HepG2 (cell line): ENCODE measurements at regions not wholly inside any gene's neighbourhood (a gene's known extent, or its start where the extent isn't known, plus 50 kb on each side); places are given as distances from the start of the nearest gene placed in this dataset.

Source experiments
- ATAC-seq: fragments of 200-7000 bp; cut with Tn5 transposase; 3 replicates; pipeline ENCODE4 v1.9.1; 2020; ENCODE audit warnings: mild to moderate bottlenecking, moderate library complexity
- BruUV-seq: library from RNA; stranded (reverse); fragments of 400-500 nt; replicated peaks from 2 replicates; lab custom pipeline; 2021; lab: Mats Ljungman, UMichigan
- CTCF ChIA-PET: fragments of 300-600 bp; formaldehyde crosslinking; extraction: SDS; loops from one replicate; lab custom pipeline; 2021; ENCODE audit warnings: low total read pairs, inconsistent platforms, low intra/inter-chr PET ratio; lab: Yijun Ruan, JAX
- POLR2A ChIA-PET: fragments of 350-600 bp; sonication (Branson Sonifier 250); formaldehyde crosslinking; loops from one replicate; lab custom pipeline; 2020; ENCODE audit warnings: antibody characterized with exemption, inconsistent platforms; lab: Yijun Ruan, JAX
- DNase-seq: peaks from one replicate; pipeline ENCODE4 v3.0.0-alpha.2; 2015; ENCODE audit warnings: low spot score
- FAIRE-seq: peaks from 3 replicates; lab custom pipeline; 2011; peaks lifted over from hg19 to GRCh38; lab: Jason Lieb, UNC
- H2AFZ ChIP-seq: one replicate; pipeline ENCODE4 v1.6.1; 2011; ENCODE audit warnings: low read length, inconsistent platforms
- H3K27ac ChIP-seq: fragments of 300-600 bp; 3 replicates; pipeline ENCODE4 v1.8.0; 2011; ENCODE audit warnings: mixed run types, mild to moderate bottlenecking, mixed read lengths, low read length, inconsistent platforms; ENCODE audit not compliant: insufficient read depth; ENCODE audit errors: extremely low read length
- H3K27me3 ChIP-seq, 2 experiments: fragments of 200-600 bp in 1 of 2; 2 replicates in 1 of 2; 3 replicates in 1 of 2; pipeline versions ENCODE4 v1.6.0 to v1.8.0; 2011; ENCODE audit warnings: low read length in 2 of 2, mild to moderate bottlenecking in 2 of 2, moderate library complexity in 2 of 2, inconsistent platforms in 1 of 2; ENCODE audit not compliant: insufficient read depth in 2 of 2, control insufficient read depth in 1 of 2
- H3K36me3 ChIP-seq, 2 experiments: fragments of 200-600 bp in 1 of 2; replicated peaks in 1 of 2; 2 replicates in 1 of 2; 3 replicates in 1 of 2; pipeline versions ENCODE4 v1.5.1 to v1.8.0; 2011; ENCODE audit warnings: low read length in 2 of 2, inconsistent platforms in 1 of 2; ENCODE audit not compliant: insufficient read depth in 2 of 2, control insufficient read depth in 1 of 2
- H3K4me1 ChIP-seq: 2 replicates; pipeline ENCODE4 v1.5.1; 2012; ENCODE audit warnings: low read length, inconsistent platforms; ENCODE audit not compliant: insufficient read depth
- H3K4me2 ChIP-seq: 2 replicates; pipeline ENCODE4 v1.6.0; 2011; ENCODE audit warnings: low read depth, low read length, inconsistent platforms
- H3K4me3 ChIP-seq, 3 experiments: fragments of 200-600 bp in 1 of 3; sonication (generic), shearing (Covaris generic) in 1 of 3; replicated peaks in 1 of 3; 2 replicates each; pipeline ENCODE4 v1.5.1; 2011 to 2016; ENCODE audit warnings: low read length in 3 of 3, inconsistent platforms in 2 of 3, low read depth in 2 of 3, mild to moderate bottlenecking in 2 of 3, control low read depth in 1 of 3, mixed read lengths in 1 of 3; ENCODE audit not compliant: insufficient read depth in 1 of 3
- H3K79me2 ChIP-seq: one replicate; pipeline ENCODE4 v1.6.1; 2011; ENCODE audit warnings: low read length, inconsistent platforms; ENCODE audit not compliant: insufficient read depth
- H3K9ac ChIP-seq: 2 replicates; pipeline ENCODE4 v1.6.0; 2011; ENCODE audit warnings: mild to moderate bottlenecking, low read depth, low read length, inconsistent platforms; ENCODE audit not compliant: insufficient read depth
- H3K9me3 ChIP-seq: 2 replicates; pipeline ENCODE4 v1.5.1; 2012; ENCODE audit warnings: mild to moderate bottlenecking, low read length
- H4K20me1 ChIP-seq: 2 replicates; pipeline ENCODE4 v1.6.0; 2011; ENCODE audit warnings: inconsistent platforms, mild to moderate bottlenecking, low read length, moderate library complexity; ENCODE audit not compliant: insufficient read depth
- ARNTL ChIP-seq: sonication (generic); formaldehyde crosslinking; IDR thresholded peaks from 2 replicates; pipeline ENCODE4 v1.4.0; 2020; ENCODE audit warnings: mild to moderate bottlenecking, missing genetic modification reagents
- CREBL2 ChIP-seq: sonication (generic); formaldehyde crosslinking; IDR thresholded peaks from 2 replicates; pipeline ENCODE4 v1.8.1; 2023; ENCODE audit warnings: missing genetic modification reagents, mild to moderate bottlenecking, borderline replicate concordance
- KDM1A ChIP-seq: IDR thresholded peaks from 2 replicates; pipeline ENCODE4 v1.6.1; 2016; ENCODE audit warnings: missing compliant biosample characterization
- PRDM15 ChIP-seq: sonication (generic); formaldehyde crosslinking; IDR thresholded peaks from 2 replicates; pipeline ENCODE4 v1.4.0; 2020; ENCODE audit warnings: missing genetic modification reagents
- RARG ChIP-seq: sonication (generic); formaldehyde crosslinking; IDR thresholded peaks from 2 replicates; pipeline ENCODE4 v1.4.0; 2020; ENCODE audit warnings: low read depth, mild to moderate bottlenecking, missing genetic modification reagents
- SMAD3 ChIP-seq: sonication (generic); formaldehyde crosslinking; IDR thresholded peaks from 2 replicates; pipeline ENCODE4 v1.4.0; 2020; ENCODE audit warnings: missing genetic modification reagents
- SRSF9 ChIP-seq: fragments of 200-400 bp; formaldehyde crosslinking; IDR thresholded peaks from 2 replicates; pipeline ENCODE4 v1.6.1; 2018; ENCODE audit warnings: borderline replicate concordance, mild to moderate bottlenecking, low read depth, low read length; ENCODE audit not compliant: insufficient read depth, poor library complexity, severe bottlenecking
- ZNF543 ChIP-seq: sonication (generic); formaldehyde crosslinking; IDR thresholded peaks from 2 replicates; pipeline ENCODE4 v1.4.0; 2020; ENCODE audit warnings: mild to moderate bottlenecking, missing genetic modification reagents
- ZNF550 ChIP-seq: sonication (generic); formaldehyde crosslinking; IDR thresholded peaks from 2 replicates; pipeline ENCODE4 v1.4.0; 2020; ENCODE audit warnings: mild to moderate bottlenecking, missing genetic modification reagents, borderline replicate concordance
- WGBS: methylation state at CpG from one replicate; pipeline ENCODE4 v1.1.6; 2017; ENCODE audit warnings: low lambda C conversion rate; 5-methylcytosine and 5-hydroxymethylcytosine counted together
- in situ Hi-C: cut with HindIII; loops from 2 replicates; pipeline ENCODE4 v1.10.0; 2017; ENCODE audit warnings: low pct_unique_long_range_greater_than_20kb; ENCODE audit not compliant: extremely low pct_ligation_motif_present
- intact Hi-C: fragments of 100-400 bp; cut with micrococcal nuclease; formaldehyde crosslinking; loops from one replicate; pipeline ENCODE4 v1.10.0; 2022; ENCODE audit not compliant: unreplicated experiment
- TF ChIP-seq, protein P1 (sequence below): sonication (generic); formaldehyde crosslinking; conservative IDR thresholded peaks from 2 replicates; pipeline ENCODE4 v1.8.1; 2023; ENCODE audit warnings: missing genetic modification reagents
- TF ChIP-seq, protein P2 (sequence below): sonication (generic); formaldehyde crosslinking; IDR thresholded peaks from 2 replicates; pipeline ENCODE4 v1.4.0; 2020; ENCODE audit warnings: missing genetic modification reagents, mild to moderate bottlenecking, borderline replicate concordance
- TF ChIP-seq, protein P3 (sequence below): sonication (generic); formaldehyde crosslinking; conservative IDR thresholded peaks from 2 replicates; pipeline ENCODE4 v1.4.0; 2020; ENCODE audit warnings: missing genetic modification reagents

- no peak for ATAC-seq
- H3K27me3 ChIP-seq, result no peaks in the 10 kb centered on the region
- H3K4me1 ChIP-seq, result no peaks in the 10 kb centered on the region
- H3K4me3 ChIP-seq, result no peak overlapping the region
- DNase-seq, result no peak
- no peaks in the 10 kb centered on the region for H3K79me2 ChIP-seq
- no peak overlapping the region for H3K27ac ChIP-seq
- POLR2A ChIA-PET, result no interaction called here
- peaks cover 77% of the 10 kb centered on the region for H3K9me3 ChIP-seq
- H4K20me1 ChIP-seq, result no peaks in the 10 kb centered on the region
- 0% methylated on average over 8 of the region's 8 CpGs for whole genome bisulfite sequencing
- H3K4me2 ChIP-seq, result no peak overlapping the region
- in situ Hi-C loops, result no loop called here
- intact Hi-C loops, result no loop called here
- H3K36me3 ChIP-seq, result no peaks in the 10 kb centered on the region
- CTCF ChIA-PET, result no interaction called here
- FAIRE-seq, result no peak
- no peak overlapping the region for H2AFZ ChIP-seq
- BruUV-seq, result no TSS peak
- H3K9ac ChIP-seq, result no peak overlapping the region
- no peak for TF ChIP-seq ZNF550 (CRISPR knock-in tag)
- no peak for TF ChIP-seq CREBL2 (CRISPR knock-in tag)
- TF ChIP-seq, protein P1, sequence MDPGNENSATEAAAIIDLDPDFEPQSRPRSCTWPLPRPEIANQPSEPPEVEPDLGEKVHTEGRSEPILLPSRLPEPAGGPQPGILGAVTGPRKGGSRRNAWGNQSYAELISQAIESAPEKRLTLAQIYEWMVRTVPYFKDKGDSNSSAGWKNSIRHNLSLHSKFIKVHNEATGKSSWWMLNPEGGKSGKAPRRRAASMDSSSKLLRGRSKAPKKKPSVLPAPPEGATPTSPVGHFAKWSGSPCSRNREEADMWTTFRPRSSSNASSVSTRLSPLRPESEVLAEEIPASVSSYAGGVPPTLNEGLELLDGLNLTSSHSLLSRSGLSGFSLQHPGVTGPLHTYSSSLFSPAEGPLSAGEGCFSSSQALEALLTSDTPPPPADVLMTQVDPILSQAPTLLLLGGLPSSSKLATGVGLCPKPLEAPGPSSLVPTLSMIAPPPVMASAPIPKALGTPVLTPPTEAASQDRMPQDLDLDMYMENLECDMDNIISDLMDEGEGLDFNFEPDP (CRISPR knock-in tag), result no peak
- no peak for TF ChIP-seq PRDM15 (CRISPR knock-in tag)
- TF ChIP-seq RARG, result no peak
- TF ChIP-seq ZNF543, result no peak
- TF ChIP-seq, protein P2, sequence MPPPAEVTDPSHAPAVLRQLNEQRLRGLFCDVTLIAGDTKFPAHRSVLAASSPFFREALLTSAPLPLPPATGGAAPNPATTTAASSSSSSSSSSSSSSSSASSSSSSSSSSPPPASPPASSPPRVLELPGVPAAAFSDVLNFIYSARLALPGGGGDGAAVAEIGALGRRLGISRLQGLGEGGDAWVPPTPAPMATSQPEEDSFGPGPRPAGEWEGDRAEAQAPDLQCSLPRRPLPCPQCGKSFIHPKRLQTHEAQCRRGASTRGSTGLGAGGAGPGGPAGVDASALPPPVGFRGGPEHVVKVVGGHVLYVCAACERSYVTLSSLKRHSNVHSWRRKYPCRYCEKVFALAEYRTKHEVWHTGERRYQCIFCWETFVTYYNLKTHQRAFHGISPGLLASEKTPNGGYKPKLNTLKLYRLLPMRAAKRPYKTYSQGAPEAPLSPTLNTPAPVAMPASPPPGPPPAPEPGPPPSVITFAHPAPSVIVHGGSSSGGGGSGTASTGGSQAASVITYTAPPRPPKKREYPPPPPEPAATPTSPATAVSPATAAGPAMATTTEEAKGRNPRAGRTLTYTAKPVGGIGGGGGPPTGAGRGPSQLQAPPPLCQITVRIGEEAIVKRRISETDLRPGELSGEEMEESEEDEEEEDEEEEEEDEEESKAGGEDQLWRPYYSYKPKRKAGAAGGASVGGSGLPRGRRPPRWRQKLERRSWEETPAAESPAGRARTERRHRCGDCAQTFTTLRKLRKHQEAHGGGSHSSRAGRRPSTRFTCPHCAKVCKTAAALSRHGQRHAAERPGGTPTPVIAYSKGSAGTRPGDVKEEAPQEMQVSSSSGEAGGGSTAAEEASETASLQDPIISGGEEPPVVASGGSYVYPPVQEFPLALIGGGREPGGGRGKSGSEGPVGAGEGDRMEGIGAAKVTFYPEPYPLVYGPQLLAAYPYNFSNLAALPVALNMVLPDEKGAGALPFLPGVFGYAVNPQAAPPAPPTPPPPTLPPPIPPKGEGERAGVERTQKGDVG (CRISPR knock-in tag), result no peak
- TF ChIP-seq, protein P3, sequence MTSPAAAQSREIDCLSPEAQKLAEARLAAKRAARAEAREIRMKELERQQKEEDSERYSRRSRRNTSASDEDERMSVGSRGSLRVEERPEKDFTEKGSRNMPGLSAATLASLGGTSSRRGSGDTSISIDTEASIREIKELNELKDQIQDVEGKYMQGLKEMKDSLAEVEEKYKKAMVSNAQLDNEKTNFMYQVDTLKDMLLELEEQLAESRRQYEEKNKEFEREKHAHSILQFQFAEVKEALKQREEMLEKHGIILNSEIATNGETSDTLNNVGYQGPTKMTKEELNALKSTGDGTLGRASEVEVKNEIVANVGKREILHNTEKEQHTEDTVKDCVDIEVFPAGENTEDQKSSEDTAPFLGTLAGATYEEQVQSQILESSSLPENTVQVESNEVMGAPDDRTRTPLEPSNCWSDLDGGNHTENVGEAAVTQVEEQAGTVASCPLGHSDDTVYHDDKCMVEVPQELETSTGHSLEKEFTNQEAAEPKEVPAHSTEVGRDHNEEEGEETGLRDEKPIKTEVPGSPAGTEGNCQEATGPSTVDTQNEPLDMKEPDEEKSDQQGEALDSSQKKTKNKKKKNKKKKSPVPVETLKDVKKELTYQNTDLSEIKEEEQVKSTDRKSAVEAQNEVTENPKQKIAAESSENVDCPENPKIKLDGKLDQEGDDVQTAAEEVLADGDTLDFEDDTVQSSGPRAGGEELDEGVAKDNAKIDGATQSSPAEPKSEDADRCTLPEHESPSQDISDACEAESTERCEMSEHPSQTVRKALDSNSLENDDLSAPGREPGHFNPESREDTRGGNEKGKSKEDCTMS (CRISPR knock-in tag), result no peak
- no peak for TF ChIP-seq ARNTL (CRISPR knock-in tag)
- no peak for TF ChIP-seq SMAD3 (CRISPR knock-in tag)
- no peak for TF ChIP-seq KDM1A (CRISPR knock-in tag)
- no peak for TF ChIP-seq SRSF9
Measured at GRCh38 chr7:13454916-13455592, 534.4 kb downstream of the ETV1 start.
